HepG2 (cell line): ENCODE measurements at regions not wholly inside any gene's neighbourhood (a gene's known extent, or its start where the extent isn't known, plus 50 kb on each side); places are given as distances from the start of the nearest gene placed in this dataset.

ENCODE experiments used
- ATAC-seq: fragments of 200-7000 bp; cut with Tn5 transposase; 3 replicates; pipeline ENCODE4 v1.9.1; 2020; ENCODE audit warnings: mild to moderate bottlenecking, moderate library complexity
- BruUV-seq: library from RNA; stranded (reverse); fragments of 400-500 nt; replicated peaks from 2 replicates; lab custom pipeline; 2021; lab: Mats Ljungman, UMichigan
- CTCF ChIA-PET: fragments of 300-600 bp; formaldehyde crosslinking; extraction: SDS; loops from one replicate; lab custom pipeline; 2021; ENCODE audit warnings: low total read pairs, inconsistent platforms, low intra/inter-chr PET ratio; lab: Yijun Ruan, JAX
- POLR2A ChIA-PET: fragments of 350-600 bp; sonication (Branson Sonifier 250); formaldehyde crosslinking; loops from one replicate; lab custom pipeline; 2020; ENCODE audit warnings: antibody characterized with exemption, inconsistent platforms; lab: Yijun Ruan, JAX
- DNase-seq: peaks from one replicate; pipeline ENCODE4 v3.0.0-alpha.2; 2015; ENCODE audit warnings: low spot score
- FAIRE-seq: peaks from 3 replicates; lab custom pipeline; 2011; peaks lifted over from hg19 to GRCh38; lab: Jason Lieb, UNC
- H2AFZ ChIP-seq: one replicate; pipeline ENCODE4 v1.6.1; 2011; ENCODE audit warnings: low read length, inconsistent platforms
- H3K27ac ChIP-seq: fragments of 300-600 bp; 3 replicates; pipeline ENCODE4 v1.8.0; 2011; ENCODE audit warnings: mixed run types, mild to moderate bottlenecking, mixed read lengths, low read length, inconsistent platforms; ENCODE audit not compliant: insufficient read depth; ENCODE audit errors: extremely low read length
- H3K27me3 ChIP-seq, 2 experiments: fragments of 200-600 bp in 1 of 2; 2 replicates in 1 of 2; 3 replicates in 1 of 2; pipeline versions ENCODE4 v1.6.0 to v1.8.0; 2011; ENCODE audit warnings: low read length in 2 of 2, mild to moderate bottlenecking in 2 of 2, moderate library complexity in 2 of 2, inconsistent platforms in 1 of 2; ENCODE audit not compliant: insufficient read depth in 2 of 2, control insufficient read depth in 1 of 2
- H3K36me3 ChIP-seq, 2 experiments: fragments of 200-600 bp in 1 of 2; replicated peaks in 1 of 2; 2 replicates in 1 of 2; 3 replicates in 1 of 2; pipeline versions ENCODE4 v1.5.1 to v1.8.0; 2011; ENCODE audit warnings: low read length in 2 of 2, inconsistent platforms in 1 of 2; ENCODE audit not compliant: insufficient read depth in 2 of 2, control insufficient read depth in 1 of 2
- H3K4me1 ChIP-seq: 2 replicates; pipeline ENCODE4 v1.5.1; 2012; ENCODE audit warnings: low read length, inconsistent platforms; ENCODE audit not compliant: insufficient read depth
- H3K4me2 ChIP-seq: 2 replicates; pipeline ENCODE4 v1.6.0; 2011; ENCODE audit warnings: low read depth, low read length, inconsistent platforms
- H3K4me3 ChIP-seq, 3 experiments: fragments of 200-600 bp in 1 of 3; sonication (generic), shearing (Covaris generic) in 1 of 3; replicated peaks in 1 of 3; 2 replicates each; pipeline ENCODE4 v1.5.1; 2011 to 2016; ENCODE audit warnings: low read length in 3 of 3, inconsistent platforms in 2 of 3, low read depth in 2 of 3, mild to moderate bottlenecking in 2 of 3, control low read depth in 1 of 3, mixed read lengths in 1 of 3; ENCODE audit not compliant: insufficient read depth in 1 of 3
- H3K79me2 ChIP-seq: one replicate; pipeline ENCODE4 v1.6.1; 2011; ENCODE audit warnings: low read length, inconsistent platforms; ENCODE audit not compliant: insufficient read depth
- H3K9ac ChIP-seq: 2 replicates; pipeline ENCODE4 v1.6.0; 2011; ENCODE audit warnings: mild to moderate bottlenecking, low read depth, low read length, inconsistent platforms; ENCODE audit not compliant: insufficient read depth
- H3K9me3 ChIP-seq: 2 replicates; pipeline ENCODE4 v1.5.1; 2012; ENCODE audit warnings: mild to moderate bottlenecking, low read length
- H4K20me1 ChIP-seq: 2 replicates; pipeline ENCODE4 v1.6.0; 2011; ENCODE audit warnings: inconsistent platforms, mild to moderate bottlenecking, low read length, moderate library complexity; ENCODE audit not compliant: insufficient read depth
- ETV6 ChIP-seq: sonication (generic); formaldehyde crosslinking; conservative IDR thresholded peaks from 2 replicates; pipeline ENCODE4 v1.4.0; 2020; ENCODE audit warnings: missing genetic modification reagents
- RAD51 ChIP-seq: fragments of 450-650 bp; IDR thresholded peaks from 2 replicates; pipeline ENCODE4 v1.6.1; 2016; ENCODE audit warnings: borderline replicate concordance
- ZNF230 ChIP-seq: sonication (generic); formaldehyde crosslinking; IDR thresholded peaks from 2 replicates; pipeline ENCODE4 v1.4.0; 2020; ENCODE audit warnings: mild to moderate bottlenecking, missing genetic modification reagents
- ZNF329 ChIP-seq: sonication (generic); formaldehyde crosslinking; IDR thresholded peaks from 2 replicates; pipeline ENCODE4 v1.9.0; 2021; ENCODE audit warnings: low read depth, mild to moderate bottlenecking, missing genetic modification reagents
- ZNF33A ChIP-seq: sonication (generic); formaldehyde crosslinking; IDR thresholded peaks from 2 replicates; pipeline ENCODE4 v1.5.1; 2020; ENCODE audit warnings: missing genetic modification reagents, mild to moderate bottlenecking, moderate library complexity, borderline replicate concordance
- ZNF75D ChIP-seq: sonication (generic); formaldehyde crosslinking; IDR thresholded peaks from 2 replicates; pipeline ENCODE4 v1.8.1; 2023; ENCODE audit warnings: missing genetic modification reagents, mild to moderate bottlenecking, borderline replicate concordance
- ZNF878 ChIP-seq: sonication (generic); formaldehyde crosslinking; IDR thresholded peaks from 2 replicates; pipeline ENCODE4 v1.8.1; 2023; ENCODE audit warnings: mild to moderate bottlenecking, missing genetic modification reagents, moderate library complexity
- in situ Hi-C: cut with HindIII; loops from 2 replicates; pipeline ENCODE4 v1.10.0; 2017; ENCODE audit warnings: low pct_unique_long_range_greater_than_20kb; ENCODE audit not compliant: extremely low pct_ligation_motif_present
- intact Hi-C: fragments of 100-400 bp; cut with micrococcal nuclease; formaldehyde crosslinking; loops from one replicate; pipeline ENCODE4 v1.10.0; 2022; ENCODE audit not compliant: unreplicated experiment
- TF ChIP-seq, protein P1 (sequence below): sonication (generic); formaldehyde crosslinking; IDR thresholded peaks from 2 replicates; pipeline ENCODE4 v1.5.0; 2020; ENCODE audit warnings: mild to moderate bottlenecking, missing genetic modification reagents
- TF ChIP-seq, protein P2 (sequence below): sonication (generic); formaldehyde crosslinking; IDR thresholded peaks from 2 replicates; pipeline ENCODE4 v1.4.0; 2020; ENCODE audit warnings: missing genetic modification reagents
- TF ChIP-seq, protein P3 (sequence below): IDR thresholded peaks from 2 replicates; pipeline ENCODE4 v1.6.1; 2016; ENCODE audit warnings: missing biosample characterization, missing genetic modification reagents, low read depth
- TF ChIP-seq, protein P4 (sequence below), 2 experiments: IDR thresholded peaks; 2 replicates each; pipeline ENCODE4 v1.6.1; 2011 to 2012; ENCODE audit warnings: low read length in 2 of 2, borderline replicate concordance in 1 of 2, low read depth in 1 of 2, mild to moderate bottlenecking in 1 of 2, moderate library complexity in 1 of 2

DNA sequence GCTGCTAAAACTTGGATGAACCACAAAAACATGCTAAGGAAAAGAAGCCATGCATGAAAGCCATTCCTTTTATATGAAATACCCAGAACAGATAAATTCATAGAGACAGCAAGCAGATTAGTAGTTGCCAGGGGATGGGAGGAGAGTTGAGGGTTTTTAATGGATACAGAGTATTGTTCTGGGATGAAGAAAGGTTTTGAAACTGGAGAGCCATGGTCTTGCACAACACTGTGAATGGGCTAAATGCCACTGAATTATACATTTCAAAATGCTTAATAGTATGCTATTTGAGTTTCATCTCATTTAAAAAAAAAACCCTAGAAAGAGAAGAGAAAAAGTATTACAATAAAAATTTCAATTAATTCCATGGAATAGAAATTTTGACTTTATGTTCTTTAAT is 154.3 kb downstream of the GNAT3 start:
- ATAC-seq = no peak
- no peak overlapping the region for H3K9ac ChIP-seq
- H3K4me3 ChIP-seq = no peak overlapping the region
- H3K36me3 ChIP-seq = no peaks in the 10 kb centered on the region
- intact Hi-C loops = loop anchor here (5.0 kb wide), 1 partner anchor 1560 kb away; no protein-coding TSS in a partner anchor
- no peak for DNase-seq
- ChIA-PET CTCF (no interaction called here), POLR2A (no interaction called here)
- BruUV-seq = no TSS peak
- no peak overlapping the region for H2AFZ ChIP-seq
- no peak overlapping the region for H3K4me2 ChIP-seq
- in situ Hi-C loops = no loop called here
- no peak for FAIRE-seq
- H4K20me1 ChIP-seq = no peaks in the 10 kb centered on the region
- no peaks in the 10 kb centered on the region for H3K4me1 ChIP-seq
- no peaks in the 10 kb centered on the region for H3K79me2 ChIP-seq
- H3K27ac ChIP-seq = no peak overlapping the region
- no peaks in the 10 kb centered on the region for H3K27me3 ChIP-seq
- no peaks in the 10 kb centered on the region for H3K9me3 ChIP-seq
- TF ChIP-seq ZNF878 (no peak), ZNF230 (no peak), ZNF75D (CRISPR knock-in tag) (no peak), ZNF33A (CRISPR knock-in tag) (no peak), RAD51 (no peak), ETV6 (no peak), ZNF329 (CRISPR knock-in tag) (no peak)
- TF ChIP-seq, protein P1, sequence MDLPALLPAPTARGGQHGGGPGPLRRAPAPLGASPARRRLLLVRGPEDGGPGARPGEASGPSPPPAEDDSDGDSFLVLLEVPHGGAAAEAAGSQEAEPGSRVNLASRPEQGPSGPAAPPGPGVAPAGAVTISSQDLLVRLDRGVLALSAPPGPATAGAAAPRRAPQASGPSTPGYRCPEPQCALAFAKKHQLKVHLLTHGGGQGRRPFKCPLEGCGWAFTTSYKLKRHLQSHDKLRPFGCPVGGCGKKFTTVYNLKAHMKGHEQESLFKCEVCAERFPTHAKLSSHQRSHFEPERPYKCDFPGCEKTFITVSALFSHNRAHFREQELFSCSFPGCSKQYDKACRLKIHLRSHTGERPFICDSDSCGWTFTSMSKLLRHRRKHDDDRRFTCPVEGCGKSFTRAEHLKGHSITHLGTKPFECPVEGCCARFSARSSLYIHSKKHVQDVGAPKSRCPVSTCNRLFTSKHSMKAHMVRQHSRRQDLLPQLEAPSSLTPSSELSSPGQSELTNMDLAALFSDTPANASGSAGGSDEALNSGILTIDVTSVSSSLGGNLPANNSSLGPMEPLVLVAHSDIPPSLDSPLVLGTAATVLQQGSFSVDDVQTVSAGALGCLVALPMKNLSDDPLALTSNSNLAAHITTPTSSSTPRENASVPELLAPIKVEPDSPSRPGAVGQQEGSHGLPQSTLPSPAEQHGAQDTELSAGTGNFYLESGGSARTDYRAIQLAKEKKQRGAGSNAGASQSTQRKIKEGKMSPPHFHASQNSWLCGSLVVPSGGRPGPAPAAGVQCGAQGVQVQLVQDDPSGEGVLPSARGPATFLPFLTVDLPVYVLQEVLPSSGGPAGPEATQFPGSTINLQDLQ = no peak
- TF ChIP-seq, protein P2, sequence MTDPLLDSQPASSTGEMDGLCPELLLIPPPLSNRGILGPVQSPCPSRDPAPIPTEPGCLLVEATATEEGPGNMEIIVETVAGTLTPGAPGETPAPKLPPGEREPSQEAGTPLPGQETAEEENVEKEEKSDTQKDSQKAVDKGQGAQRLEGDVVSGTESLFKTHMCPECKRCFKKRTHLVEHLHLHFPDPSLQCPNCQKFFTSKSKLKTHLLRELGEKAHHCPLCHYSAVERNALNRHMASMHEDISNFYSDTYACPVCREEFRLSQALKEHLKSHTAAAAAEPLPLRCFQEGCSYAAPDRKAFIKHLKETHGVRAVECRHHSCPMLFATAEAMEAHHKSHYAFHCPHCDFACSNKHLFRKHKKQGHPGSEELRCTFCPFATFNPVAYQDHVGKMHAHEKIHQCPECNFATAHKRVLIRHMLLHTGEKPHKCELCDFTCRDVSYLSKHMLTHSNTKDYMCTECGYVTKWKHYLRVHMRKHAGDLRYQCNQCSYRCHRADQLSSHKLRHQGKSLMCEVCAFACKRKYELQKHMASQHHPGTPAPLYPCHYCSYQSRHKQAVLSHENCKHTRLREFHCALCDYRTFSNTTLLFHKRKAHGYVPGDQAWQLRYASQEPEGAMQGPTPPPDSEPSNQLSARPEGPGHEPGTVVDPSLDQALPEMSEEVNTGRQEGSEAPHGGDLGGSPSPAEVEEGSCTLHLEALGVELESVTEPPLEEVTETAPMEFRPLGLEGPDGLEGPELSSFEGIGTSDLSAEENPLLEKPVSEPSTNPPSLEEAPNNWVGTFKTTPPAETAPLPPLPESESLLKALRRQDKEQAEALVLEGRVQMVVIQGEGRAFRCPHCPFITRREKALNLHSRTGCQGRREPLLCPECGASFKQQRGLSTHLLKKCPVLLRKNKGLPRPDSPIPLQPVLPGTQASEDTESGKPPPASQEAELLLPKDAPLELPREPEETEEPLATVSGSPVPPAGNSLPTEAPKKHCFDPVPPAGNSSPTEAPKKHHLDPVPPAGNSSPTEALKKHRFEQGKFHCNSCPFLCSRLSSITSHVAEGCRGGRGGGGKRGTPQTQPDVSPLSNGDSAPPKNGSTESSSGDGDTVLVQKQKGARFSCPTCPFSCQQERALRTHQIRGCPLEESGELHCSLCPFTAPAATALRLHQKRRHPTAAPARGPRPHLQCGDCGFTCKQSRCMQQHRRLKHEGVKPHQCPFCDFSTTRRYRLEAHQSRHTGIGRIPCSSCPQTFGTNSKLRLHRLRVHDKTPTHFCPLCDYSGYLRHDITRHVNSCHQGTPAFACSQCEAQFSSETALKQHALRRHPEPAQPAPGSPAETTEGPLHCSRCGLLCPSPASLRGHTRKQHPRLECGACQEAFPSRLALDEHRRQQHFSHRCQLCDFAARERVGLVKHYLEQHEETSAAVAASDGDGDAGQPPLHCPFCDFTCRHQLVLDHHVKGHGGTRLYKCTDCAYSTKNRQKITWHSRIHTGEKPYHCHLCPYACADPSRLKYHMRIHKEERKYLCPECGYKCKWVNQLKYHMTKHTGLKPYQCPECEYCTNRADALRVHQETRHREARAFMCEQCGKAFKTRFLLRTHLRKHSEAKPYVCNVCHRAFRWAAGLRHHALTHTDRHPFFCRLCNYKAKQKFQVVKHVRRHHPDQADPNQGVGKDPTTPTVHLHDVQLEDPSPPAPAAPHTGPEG = no peak
- TF ChIP-seq, protein P3, sequence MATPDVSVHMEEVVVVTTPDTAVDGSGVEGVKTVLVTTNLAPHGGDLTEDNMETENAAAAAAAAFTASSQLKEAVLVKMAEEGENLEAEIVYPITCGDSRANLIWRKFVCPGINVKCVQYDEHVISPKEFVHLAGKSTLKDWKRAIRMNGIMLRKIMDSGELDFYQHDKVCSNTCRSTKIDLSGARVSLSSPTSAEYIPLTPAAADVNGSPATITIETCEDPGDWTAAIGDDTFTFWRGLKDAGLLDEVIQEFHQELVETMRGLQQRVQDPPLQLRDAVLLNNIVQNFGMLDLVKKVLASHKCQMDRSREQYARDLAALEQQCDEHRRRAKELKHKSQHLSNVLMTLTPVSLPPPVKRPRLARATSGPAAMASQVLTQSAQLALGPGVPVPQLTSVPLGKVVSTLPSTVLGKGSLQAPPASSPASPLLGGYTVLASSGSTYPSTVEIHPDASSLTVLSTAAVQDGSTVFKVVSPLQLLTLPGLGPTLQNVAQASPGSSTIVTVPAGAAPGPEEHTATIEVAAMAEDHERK (CRISPR knock-in tag) = no peak
- TF ChIP-seq, protein P4, sequence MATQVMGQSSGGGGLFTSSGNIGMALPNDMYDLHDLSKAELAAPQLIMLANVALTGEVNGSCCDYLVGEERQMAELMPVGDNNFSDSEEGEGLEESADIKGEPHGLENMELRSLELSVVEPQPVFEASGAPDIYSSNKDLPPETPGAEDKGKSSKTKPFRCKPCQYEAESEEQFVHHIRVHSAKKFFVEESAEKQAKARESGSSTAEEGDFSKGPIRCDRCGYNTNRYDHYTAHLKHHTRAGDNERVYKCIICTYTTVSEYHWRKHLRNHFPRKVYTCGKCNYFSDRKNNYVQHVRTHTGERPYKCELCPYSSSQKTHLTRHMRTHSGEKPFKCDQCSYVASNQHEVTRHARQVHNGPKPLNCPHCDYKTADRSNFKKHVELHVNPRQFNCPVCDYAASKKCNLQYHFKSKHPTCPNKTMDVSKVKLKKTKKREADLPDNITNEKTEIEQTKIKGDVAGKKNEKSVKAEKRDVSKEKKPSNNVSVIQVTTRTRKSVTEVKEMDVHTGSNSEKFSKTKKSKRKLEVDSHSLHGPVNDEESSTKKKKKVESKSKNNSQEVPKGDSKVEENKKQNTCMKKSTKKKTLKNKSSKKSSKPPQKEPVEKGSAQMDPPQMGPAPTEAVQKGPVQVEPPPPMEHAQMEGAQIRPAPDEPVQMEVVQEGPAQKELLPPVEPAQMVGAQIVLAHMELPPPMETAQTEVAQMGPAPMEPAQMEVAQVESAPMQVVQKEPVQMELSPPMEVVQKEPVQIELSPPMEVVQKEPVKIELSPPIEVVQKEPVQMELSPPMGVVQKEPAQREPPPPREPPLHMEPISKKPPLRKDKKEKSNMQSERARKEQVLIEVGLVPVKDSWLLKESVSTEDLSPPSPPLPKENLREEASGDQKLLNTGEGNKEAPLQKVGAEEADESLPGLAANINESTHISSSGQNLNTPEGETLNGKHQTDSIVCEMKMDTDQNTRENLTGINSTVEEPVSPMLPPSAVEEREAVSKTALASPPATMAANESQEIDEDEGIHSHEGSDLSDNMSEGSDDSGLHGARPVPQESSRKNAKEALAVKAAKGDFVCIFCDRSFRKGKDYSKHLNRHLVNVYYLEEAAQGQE (IDR thresholded peaks at IDR 0.05; ENCODE audit: borderline replicate concordance in 1 of 2, low read depth in 1 of 2, low read length in 2 of 2) = no peak
